ENCODE measurements at regions not wholly inside any gene's neighbourhood (a gene's known extent, or its start where the extent isn't known, plus 50 kb on each side); places are given as distances from the start of the nearest gene placed in this dataset.

DNA sequence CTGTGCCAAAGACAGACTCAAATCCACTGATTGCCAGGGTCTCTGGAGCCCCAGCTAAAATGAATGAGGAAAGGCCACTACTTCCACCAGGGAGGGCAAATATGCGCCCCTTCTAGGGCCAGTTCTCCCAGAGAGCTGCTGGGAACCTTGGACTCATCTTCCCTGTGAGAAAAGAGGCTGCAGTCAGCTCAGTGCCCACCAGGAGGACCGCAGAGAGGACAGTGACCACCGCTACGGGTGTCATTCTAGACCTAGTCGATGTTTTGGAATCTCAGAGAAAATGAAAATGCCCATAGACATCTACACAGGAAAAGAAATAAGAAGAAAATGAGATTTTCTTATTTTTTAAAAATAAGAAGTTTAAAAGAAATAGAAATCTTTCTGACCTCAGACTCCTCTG is 235.1 kb downstream of the UQCRFS1 start:
- TF ChIP-seq ZNF10 (tag by site-specific recombination; IDR thresholded peaks at IDR 0.05) (no peak), ZNF785 (tag by site-specific recombination; IDR thresholded peaks at IDR 0.05) (no peak), ZNF23 (tag by site-specific recombination; IDR thresholded peaks at IDR 0.05; ENCODE audit: borderline replicate concordance) (no peak), ZBTB49 (tag by site-specific recombination; IDR thresholded peaks at IDR 0.05; ENCODE audit: low read depth) (no peak), TCF7L2 (IDR thresholded peaks at IDR 0.05; ENCODE audit: borderline replicate concordance, low read depth, low read length) (no peak), PBX3 (CRISPR knock-in tag; IDR thresholded peaks at IDR 0.05) (no peak), ZSCAN23 (tag by site-specific recombination; IDR thresholded peaks at IDR 0.05) (no peak), ZBTB8A (tag by site-specific recombination; IDR thresholded peaks at IDR 0.05) (no peak), ZNF670 (tag by site-specific recombination; IDR thresholded peaks at IDR 0.05; ENCODE audit: low read depth) (no peak)
- TF ChIP-seq, protein P1, sequence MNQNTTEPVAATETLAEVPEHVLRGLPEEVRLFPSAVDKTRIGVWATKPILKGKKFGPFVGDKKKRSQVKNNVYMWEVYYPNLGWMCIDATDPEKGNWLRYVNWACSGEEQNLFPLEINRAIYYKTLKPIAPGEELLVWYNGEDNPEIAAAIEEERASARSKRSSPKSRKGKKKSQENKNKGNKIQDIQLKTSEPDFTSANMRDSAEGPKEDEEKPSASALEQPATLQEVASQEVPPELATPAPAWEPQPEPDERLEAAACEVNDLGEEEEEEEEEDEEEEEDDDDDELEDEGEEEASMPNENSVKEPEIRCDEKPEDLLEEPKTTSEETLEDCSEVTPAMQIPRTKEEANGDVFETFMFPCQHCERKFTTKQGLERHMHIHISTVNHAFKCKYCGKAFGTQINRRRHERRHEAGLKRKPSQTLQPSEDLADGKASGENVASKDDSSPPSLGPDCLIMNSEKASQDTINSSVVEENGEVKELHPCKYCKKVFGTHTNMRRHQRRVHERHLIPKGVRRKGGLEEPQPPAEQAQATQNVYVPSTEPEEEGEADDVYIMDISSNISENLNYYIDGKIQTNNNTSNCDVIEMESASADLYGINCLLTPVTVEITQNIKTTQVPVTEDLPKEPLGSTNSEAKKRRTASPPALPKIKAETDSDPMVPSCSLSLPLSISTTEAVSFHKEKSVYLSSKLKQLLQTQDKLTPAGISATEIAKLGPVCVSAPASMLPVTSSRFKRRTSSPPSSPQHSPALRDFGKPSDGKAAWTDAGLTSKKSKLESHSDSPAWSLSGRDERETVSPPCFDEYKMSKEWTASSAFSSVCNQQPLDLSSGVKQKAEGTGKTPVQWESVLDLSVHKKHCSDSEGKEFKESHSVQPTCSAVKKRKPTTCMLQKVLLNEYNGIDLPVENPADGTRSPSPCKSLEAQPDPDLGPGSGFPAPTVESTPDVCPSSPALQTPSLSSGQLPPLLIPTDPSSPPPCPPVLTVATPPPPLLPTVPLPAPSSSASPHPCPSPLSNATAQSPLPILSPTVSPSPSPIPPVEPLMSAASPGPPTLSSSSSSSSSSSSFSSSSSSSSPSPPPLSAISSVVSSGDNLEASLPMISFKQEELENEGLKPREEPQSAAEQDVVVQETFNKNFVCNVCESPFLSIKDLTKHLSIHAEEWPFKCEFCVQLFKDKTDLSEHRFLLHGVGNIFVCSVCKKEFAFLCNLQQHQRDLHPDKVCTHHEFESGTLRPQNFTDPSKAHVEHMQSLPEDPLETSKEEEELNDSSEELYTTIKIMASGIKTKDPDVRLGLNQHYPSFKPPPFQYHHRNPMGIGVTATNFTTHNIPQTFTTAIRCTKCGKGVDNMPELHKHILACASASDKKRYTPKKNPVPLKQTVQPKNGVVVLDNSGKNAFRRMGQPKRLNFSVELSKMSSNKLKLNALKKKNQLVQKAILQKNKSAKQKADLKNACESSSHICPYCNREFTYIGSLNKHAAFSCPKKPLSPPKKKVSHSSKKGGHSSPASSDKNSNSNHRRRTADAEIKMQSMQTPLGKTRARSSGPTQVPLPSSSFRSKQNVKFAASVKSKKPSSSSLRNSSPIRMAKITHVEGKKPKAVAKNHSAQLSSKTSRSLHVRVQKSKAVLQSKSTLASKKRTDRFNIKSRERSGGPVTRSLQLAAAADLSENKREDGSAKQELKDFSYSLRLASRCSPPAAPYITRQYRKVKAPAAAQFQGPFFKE (tag by site-specific recombination; IDR thresholded peaks at IDR 0.05; ENCODE audit: borderline replicate concordance): no peak
- TF ChIP-seq, protein P2, sequence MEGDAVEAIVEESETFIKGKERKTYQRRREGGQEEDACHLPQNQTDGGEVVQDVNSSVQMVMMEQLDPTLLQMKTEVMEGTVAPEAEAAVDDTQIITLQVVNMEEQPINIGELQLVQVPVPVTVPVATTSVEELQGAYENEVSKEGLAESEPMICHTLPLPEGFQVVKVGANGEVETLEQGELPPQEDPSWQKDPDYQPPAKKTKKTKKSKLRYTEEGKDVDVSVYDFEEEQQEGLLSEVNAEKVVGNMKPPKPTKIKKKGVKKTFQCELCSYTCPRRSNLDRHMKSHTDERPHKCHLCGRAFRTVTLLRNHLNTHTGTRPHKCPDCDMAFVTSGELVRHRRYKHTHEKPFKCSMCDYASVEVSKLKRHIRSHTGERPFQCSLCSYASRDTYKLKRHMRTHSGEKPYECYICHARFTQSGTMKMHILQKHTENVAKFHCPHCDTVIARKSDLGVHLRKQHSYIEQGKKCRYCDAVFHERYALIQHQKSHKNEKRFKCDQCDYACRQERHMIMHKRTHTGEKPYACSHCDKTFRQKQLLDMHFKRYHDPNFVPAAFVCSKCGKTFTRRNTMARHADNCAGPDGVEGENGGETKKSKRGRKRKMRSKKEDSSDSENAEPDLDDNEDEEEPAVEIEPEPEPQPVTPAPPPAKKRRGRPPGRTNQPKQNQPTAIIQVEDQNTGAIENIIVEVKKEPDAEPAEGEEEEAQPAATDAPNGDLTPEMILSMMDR (tag by site-specific recombination; IDR thresholded peaks at IDR 0.05): peak; percentile 17; the same call in 1 of the 2 replicates
- TF ChIP-seq, protein P3, sequence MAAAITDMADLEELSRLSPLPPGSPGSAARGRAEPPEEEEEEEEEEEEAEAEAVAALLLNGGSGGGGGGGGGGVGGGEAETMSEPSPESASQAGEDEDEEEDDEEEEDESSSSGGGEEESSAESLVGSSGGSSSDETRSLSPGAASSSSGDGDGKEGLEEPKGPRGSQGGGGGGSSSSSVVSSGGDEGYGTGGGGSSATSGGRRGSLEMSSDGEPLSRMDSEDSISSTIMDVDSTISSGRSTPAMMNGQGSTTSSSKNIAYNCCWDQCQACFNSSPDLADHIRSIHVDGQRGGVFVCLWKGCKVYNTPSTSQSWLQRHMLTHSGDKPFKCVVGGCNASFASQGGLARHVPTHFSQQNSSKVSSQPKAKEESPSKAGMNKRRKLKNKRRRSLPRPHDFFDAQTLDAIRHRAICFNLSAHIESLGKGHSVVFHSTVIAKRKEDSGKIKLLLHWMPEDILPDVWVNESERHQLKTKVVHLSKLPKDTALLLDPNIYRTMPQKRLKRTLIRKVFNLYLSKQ (tag by site-specific recombination; IDR thresholded peaks at IDR 0.05; ENCODE audit: borderline replicate concordance): no peak
